PC-9 (cell line): ENCODE measurements at regions not wholly inside any gene's neighbourhood (a gene's known extent, or its start where the extent isn't known, plus 50 kb on each side); places are given as distances from the start of the nearest gene placed in this dataset.

Experiments
- CTCF ChIP-seq: fragments of 200-600 bp; sonication (generic); conservative IDR thresholded peaks from 2 replicates; pipeline ENCODE4 v1.6.1; 2017; ENCODE audit warnings: mixed run types, antibody characterized with exemption, mild to moderate bottlenecking, moderate library complexity
- EZH2 ChIP-seq: fragments of 200-600 bp; sonication (generic); IDR thresholded peaks from 2 replicates; pipeline ENCODE4 v1.8.0; 2017; ENCODE audit warnings: antibody characterized with exemption, low read depth

GRCh38 chr3:197458179-197458707 is 97.5 kb downstream of the BDH1 start:
- TF ChIP-seq CTCF, result 0 out of 2 replicates have a peak, but pooled peaks have one; percentile 34
- no peak for TF ChIP-seq EZH2
